ENCODE measurements at regions not wholly inside any gene's neighbourhood (a gene's known extent, or its start where the extent isn't known, plus 50 kb on each side); places are given as distances from the start of the nearest gene placed in this dataset.
"Not testable (repeated sequence)": the region's sequence is repeated elsewhere in the genome, so short reads cannot be mapped to it uniquely, and the experiment has no call there.

GRCh38 chr13:103525530-103525929, 459.3 kb upstream of the SLC10A2 start:
- DNase-seq (ENCODE audit: low read depth): no peak

- no peak for DNase-seq (ENCODE audit: low read depth)
These were observed 457.6 kb upstream of the SLC10A2 start for GRCh38 chr13:103523858-103524257.

- no peak for DNase-seq (ENCODE audit: low read depth)
These were observed 455.3 kb upstream of the SLC10A2 start for GRCh38 chr13:103521532-103521931.

GRCh38 chr13:103517768-103518102, 451.5 kb upstream of the SLC10A2 start:
- no peak for DNase-seq (ENCODE audit: low read depth)

- DNase-seq (ENCODE audit: low read depth): no peak
These were observed 451.0 kb upstream of the SLC10A2 start for GRCh38 chr13:103517066-103517767.

DNA sequence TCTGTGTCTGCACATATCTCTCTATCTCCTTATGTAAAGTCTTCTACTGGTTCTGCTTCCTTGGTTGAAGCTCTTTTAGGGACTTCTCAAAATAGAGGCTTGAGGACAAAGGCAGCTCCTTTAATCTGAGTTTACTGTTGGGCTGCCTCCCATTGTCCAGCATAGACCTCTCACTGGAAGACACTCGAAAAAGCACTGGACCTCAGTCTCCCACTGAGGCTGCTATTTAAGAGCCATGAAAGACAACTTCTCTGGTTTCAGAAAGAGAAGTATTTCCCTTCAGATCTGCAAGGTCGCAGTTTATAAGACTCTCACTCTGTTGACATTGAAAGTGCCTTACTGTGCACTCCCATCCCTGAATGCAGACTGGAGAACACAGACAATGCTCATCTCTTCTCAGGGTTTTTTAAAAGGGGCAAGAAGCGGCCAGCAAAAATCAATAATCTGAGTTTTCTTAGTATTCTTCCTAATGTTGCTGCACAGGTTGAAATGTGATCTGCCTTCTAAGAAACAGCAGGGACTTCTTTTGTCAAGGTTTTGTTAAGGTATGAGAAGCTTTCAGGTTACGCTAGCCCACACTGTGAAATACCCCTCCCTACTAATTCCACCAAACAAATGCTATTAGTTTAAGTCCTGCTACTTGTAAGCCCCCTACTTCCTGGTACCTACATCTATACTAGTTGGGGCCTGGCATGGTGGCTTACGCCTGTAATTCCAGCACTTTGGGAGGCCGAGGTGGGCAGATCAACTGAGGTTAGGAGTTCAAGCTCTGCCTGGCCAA, 450.0 kb upstream of the SLC10A2 start:
- no peak for DNase-seq (ENCODE audit: low read depth)

- DNase-seq (ENCODE audit: low read depth): no peak
These were observed 449.2 kb upstream of the SLC10A2 start for GRCh38 chr13:103515410-103515809.

- no peak for DNase-seq (ENCODE audit: low read depth)
These were observed 448.4 kb upstream of the SLC10A2 start for GRCh38 chr13:103514619-103515018.

GRCh38 chr13:103514188-103514587, 448.0 kb upstream of the SLC10A2 start:
- no peak for DNase-seq (ENCODE audit: low read depth)

DNA sequence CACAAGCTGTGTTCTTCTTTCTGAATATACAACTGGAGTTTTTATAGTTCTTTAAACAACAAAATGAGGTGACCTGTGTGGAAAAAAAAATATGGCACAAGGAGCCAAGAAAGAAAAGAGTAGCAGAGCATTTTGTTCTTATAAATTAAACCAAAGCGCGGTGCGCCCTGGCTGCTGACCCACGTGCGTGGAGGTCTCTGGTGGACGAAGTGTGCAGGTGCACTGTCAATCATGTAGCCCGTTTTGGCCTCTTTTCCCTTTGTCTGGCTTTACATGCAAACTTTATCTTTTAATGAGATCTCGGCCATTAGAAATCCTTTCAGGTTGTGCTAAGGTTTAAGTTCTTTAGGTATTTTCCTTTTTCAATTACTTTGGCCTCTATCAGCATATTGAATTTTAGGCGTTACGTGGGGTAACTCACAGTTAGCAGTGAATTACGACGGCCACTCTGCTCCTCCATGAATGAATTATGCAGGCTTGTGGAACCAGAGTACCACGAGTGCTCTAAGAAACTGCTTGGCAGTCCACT, 443.9 kb upstream of the SLC10A2 start:
- no peak for DNase-seq (ENCODE audit: low read depth)

DNA sequence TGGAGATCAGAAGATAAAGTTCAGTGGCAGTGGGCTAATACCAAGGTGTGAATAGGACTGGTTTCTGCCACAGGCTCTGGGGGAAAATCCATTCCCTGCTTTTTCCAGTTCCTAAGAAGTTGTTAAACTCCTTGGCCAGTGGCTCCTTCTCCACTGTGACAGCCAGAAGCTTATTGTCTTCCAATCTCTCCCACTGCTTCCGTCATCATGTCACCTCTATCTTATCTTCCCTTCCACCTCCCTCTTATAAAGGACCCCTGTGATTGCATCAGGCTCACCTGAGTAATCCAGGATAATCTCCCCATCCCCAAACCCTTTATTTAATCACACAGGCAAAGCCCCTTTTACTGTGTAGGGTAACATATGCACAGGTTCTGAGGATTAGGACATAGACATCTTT, 431.2 kb upstream of the SLC10A2 start:
- no peak for DNase-seq (ENCODE audit: low read depth)

DNA sequence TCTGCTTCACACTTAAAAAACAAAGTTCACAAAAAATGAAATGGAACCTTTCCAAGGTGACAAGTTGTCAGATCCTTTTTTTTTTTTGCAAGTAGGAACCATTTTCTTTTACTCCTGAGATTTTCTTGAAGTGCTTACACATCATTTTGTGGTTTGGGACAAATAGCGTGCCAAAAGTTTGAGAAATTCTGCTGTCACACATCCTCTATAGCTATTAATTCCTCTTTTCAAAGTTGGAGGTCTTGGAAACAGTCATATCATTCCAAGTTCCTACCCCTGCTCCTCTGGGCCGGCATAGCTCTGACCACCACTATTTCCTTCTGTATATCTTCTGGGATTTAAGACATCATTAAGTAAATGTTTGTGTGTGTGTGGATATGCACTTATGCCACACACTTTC, 421.6 kb upstream of the SLC10A2 start:
- DNase-seq (ENCODE audit: low read depth): no peak

- DNase-seq (ENCODE audit: low read depth): no peak
These were observed 406.9 kb upstream of the SLC10A2 start for GRCh38 chr13:103473081-103473480.

DNA sequence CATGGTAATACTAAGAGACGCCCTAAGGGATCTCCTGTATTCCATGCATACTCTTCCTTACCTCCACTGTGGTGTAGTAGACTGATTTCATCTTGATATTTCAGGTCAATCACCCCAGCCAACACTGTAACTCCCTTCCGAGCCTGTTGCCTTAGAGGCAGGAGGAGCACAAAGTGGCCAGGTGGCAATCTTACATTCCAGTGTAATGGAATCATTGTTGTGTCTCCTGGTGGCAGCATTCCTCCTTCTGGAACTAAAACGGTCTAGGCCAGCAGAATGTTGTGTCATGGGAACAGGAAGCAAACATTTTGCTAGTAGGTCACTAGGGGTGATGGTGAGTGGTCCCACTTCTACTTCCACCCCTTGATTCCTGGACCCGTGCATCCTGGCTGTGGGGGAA, 405.7 kb upstream of the SLC10A2 start:
- DNase-seq (ENCODE audit: low read depth): no peak

DNA sequence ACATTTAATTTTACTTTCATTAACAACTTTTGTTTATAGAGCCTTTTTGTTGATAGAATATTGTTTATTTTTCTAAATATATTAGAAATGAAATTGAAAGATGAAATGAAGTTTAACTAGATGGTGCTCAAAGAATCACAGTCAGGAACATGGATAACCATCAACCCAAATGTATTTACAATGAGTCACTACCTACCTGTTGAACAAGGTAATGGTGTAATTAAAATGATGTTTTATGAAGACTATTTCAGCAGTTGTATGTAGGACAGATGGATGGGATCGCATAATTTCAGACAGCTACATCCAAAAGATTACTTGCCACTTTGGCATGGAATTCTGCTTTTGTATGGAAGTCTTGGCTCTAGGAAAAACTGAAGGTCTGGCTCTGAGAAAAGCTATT, 403.6 kb upstream of the SLC10A2 start:
- no peak for DNase-seq (ENCODE audit: low read depth)

GRCh38 chr13:103466761-103467160, 400.5 kb upstream of the SLC10A2 start:
- no peak for DNase-seq (ENCODE audit: low read depth)

DNA sequence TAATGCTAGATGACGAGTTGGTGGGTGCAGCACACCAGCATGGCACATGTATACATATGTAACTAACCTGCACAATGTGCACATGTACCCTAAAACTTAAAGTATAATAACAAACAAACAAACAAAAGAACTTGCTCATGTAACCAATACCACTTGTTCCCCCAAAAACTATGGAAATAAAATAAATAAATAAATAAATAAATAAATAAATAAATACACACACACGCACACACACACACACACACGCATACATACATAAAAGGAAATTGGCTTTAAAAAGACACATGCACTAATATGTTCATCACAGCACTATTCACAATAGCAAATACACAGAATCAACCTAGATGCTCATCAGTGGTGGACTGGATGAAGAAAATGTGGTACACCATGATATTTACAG, 394.0 kb upstream of the SLC10A2 start:
- not testable (repeated sequence) for DNase-seq (ENCODE audit: low read depth)

GRCh38 chr13:103457050-103457449, 390.8 kb upstream of the SLC10A2 start:
- not testable (repeated sequence) for DNase-seq (ENCODE audit: low read depth)

GRCh38 chr13:103451656-103452055, 385.4 kb upstream of the SLC10A2 start:
- DNase-seq (ENCODE audit: low read depth): no peak

DNA sequence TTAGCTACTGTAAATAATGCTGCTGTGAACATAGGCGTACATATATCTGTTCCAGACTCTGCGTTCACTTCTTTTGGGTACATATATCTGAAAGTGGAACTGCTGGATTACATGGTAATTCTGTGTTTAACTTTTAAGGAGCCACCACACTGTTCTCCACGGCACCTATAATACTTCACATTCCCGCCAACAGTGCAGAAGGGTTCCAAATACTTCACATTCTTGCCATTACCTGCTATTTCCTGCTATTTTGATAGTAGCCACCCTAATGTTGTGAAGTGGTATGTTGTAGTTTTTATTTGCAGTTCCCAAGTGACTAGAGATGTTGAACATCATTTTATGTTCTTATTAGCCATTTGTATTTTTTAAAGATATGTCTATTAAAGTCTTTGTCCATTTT, 377.4 kb upstream of the SLC10A2 start:
- DNase-seq (ENCODE audit: low read depth): no peak

GRCh38 chr13:103437651-103438050, 371.4 kb upstream of the SLC10A2 start:
- no peak for DNase-seq (ENCODE audit: low read depth)

GRCh38 chr13:103436057-103436654, 369.9 kb upstream of the SLC10A2 start:
- DNase-seq (ENCODE audit: low read depth): no peak

DNA sequence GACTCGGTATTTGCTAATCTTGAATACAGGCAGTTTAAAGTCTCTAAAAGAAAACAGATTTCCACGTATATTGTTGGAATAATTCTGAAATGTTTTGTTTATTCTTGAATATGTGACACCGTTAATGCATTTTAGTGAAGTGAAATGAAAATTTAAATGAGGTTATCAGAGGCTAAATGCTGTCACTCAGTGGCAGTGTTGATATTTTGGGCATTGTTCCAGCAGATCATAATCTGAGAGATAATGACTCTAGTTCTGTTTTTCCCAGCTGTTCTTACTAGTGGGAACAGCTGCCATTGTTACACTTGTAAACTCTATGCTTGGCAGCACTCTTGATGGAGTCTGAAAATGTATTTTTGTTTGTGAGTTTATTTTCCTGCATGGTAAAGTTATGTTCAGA, 365.6 kb upstream of the SLC10A2 start:
- DNase-seq (ENCODE audit: low read depth): no peak

Data from ELR (cell line).